H1 (cell line): ENCODE measurements at regions not wholly inside any gene's neighbourhood (a gene's known extent, or its start where the extent isn't known, plus 50 kb on each side); places are given as distances from the start of the nearest gene placed in this dataset.

Source experiments
- CTCF ChIA-PET: fragments of 300-600 bp; sonication (Branson Sonifier 250); formaldehyde crosslinking; loops from one replicate; lab custom pipeline; 2021; ENCODE audit not compliant: partially characterized antibody; lab: Charles Lee
- POLR2A ChIA-PET: fragments of 300-600 bp; sonication (Branson Sonifier 250); formaldehyde crosslinking; loops from one replicate; lab custom pipeline; 2021; ENCODE audit warnings: inconsistent platforms; ENCODE audit not compliant: partially characterized antibody; lab: Charles Lee
- DNase-seq, 2 experiments: peaks; one replicate each; pipeline versions ENCODE4 v3.0.0 to v3.0.0-alpha.2; 2010 to 2022; ENCODE audit warnings: low spot score in 2 of 2, low read depth in 1 of 2, mixed read lengths in 1 of 2
- FAIRE-seq: peaks from 2 replicates; lab custom pipeline; 2011; peaks lifted over from hg19 to GRCh38; lab: Jason Lieb, UNC
- H2AFZ ChIP-seq: 2 replicates; pipeline ENCODE4 v1.8.1; 2012; ENCODE audit warnings: low read length, inconsistent platforms
- H2AK5ac ChIP-seq: 2 replicates; pipeline ENCODE4 v1.6.1; 2013; ENCODE audit warnings: low read depth, low read length
- H2BK120ac ChIP-seq: replicated peaks from 2 replicates; pipeline ENCODE3; 2013; ENCODE audit warnings: low read depth, low read length, inconsistent platforms
- H2BK12ac ChIP-seq: 2 replicates; pipeline ENCODE4 v1.6.1; 2013; ENCODE audit warnings: low read depth, low read length
- H2BK15ac ChIP-seq: 2 replicates; pipeline ENCODE4 v1.6.1; 2013; ENCODE audit warnings: low read length
- H2BK20ac ChIP-seq: 2 replicates; pipeline ENCODE4 v1.6.1; 2013; ENCODE audit warnings: low read length
- H2BK5ac ChIP-seq: 2 replicates; pipeline ENCODE4 v1.6.1; 2013; ENCODE audit warnings: low read depth, low read length
- H3K14ac ChIP-seq: 2 replicates; pipeline ENCODE4 v1.6.1; 2013; ENCODE audit warnings: inconsistent platforms; ENCODE audit not compliant: insufficient read length
- H3K18ac ChIP-seq: 2 replicates; pipeline ENCODE4 v1.6.1; 2013; ENCODE audit warnings: low read length; ENCODE audit errors: extremely low read depth
- H3K23ac ChIP-seq: 2 replicates; pipeline ENCODE4 v1.6.1; 2013; ENCODE audit warnings: inconsistent platforms; ENCODE audit not compliant: insufficient read length
- H3K23me2 ChIP-seq: 2 replicates; pipeline ENCODE4 v1.6.1; 2013; ENCODE audit warnings: low read depth, low read length
- H3K27ac ChIP-seq: 2 replicates; pipeline ENCODE4 v1.6.1; 2011; ENCODE audit warnings: low read depth, low read length, inconsistent platforms
- H3K27me3 ChIP-seq, 4 experiments: replicated peaks in 1 of 4; 1 replicate in 1 of 4; 2 replicates in 3 of 4; pipeline versions ENCODE4 v1.6.1 to v1.8.1; 2011 to 2013; ENCODE audit warnings: low read length in 3 of 4, mild to moderate bottlenecking in 3 of 4, inconsistent platforms in 2 of 4, mixed read lengths in 2 of 4, moderate library complexity in 1 of 4; ENCODE audit not compliant: control insufficient read depth in 3 of 4, insufficient read depth in 3 of 4; ENCODE audit errors: extremely low read depth in 1 of 4
- H3K36me3 ChIP-seq, 4 experiments: 2 replicates each; pipeline versions ENCODE4 v1.6.1 to v1.8.1; 2011 to 2013; ENCODE audit warnings: mild to moderate bottlenecking in 4 of 4, low read length in 3 of 4, moderate library complexity in 2 of 4, control low read depth in 1 of 4, inconsistent platforms in 1 of 4; ENCODE audit not compliant: insufficient read depth in 4 of 4, control insufficient read depth in 2 of 4
- H3K4ac ChIP-seq: replicated peaks from 2 replicates; pipeline ENCODE3; 2013; ENCODE audit warnings: low read length, low read depth, mixed read lengths, inconsistent platforms; ENCODE audit not compliant: insufficient read length
- H3K4me1 ChIP-seq, 4 experiments: replicated peaks in 1 of 4; 1 replicate in 1 of 4; 2 replicates in 3 of 4; pipeline versions ENCODE4 v1.6.1 to v1.8.1; 2011 to 2013; ENCODE audit warnings: low read length in 3 of 4, inconsistent platforms in 2 of 4, mixed read lengths in 1 of 4; ENCODE audit not compliant: insufficient read depth in 4 of 4, control insufficient read depth in 3 of 4
- H3K4me2 ChIP-seq, 2 experiments: 2 replicates each; pipeline versions ENCODE4 v1.6.1 to v1.8.1; 2011 to 2013; ENCODE audit warnings: low read depth in 2 of 2, low read length in 2 of 2, control low read depth in 1 of 2, inconsistent platforms in 1 of 2, mild to moderate bottlenecking in 1 of 2; ENCODE audit not compliant: insufficient read depth in 1 of 2
- H3K4me3 ChIP-seq, 4 experiments: fragments of 200-600, 300-600 bp in 1 of 4; sonication (generic), shearing (Covaris generic), sonication (Bioruptor Twin) in 1 of 4; 2 replicates each; pipeline versions ENCODE4 v1.5.1 to v1.8.1; 2011 to 2016; ENCODE audit warnings: low read length in 4 of 4, low read depth in 3 of 4, control low read depth in 2 of 4, inconsistent platforms in 2 of 4, mild to moderate bottlenecking in 2 of 4, mixed read lengths in 1 of 4, moderate library complexity in 1 of 4; ENCODE audit not compliant: insufficient read depth in 2 of 4; ENCODE audit errors: extremely low read depth in 1 of 4
- H3K56ac ChIP-seq: replicated peaks from 2 replicates; pipeline ENCODE3; 2013; ENCODE audit warnings: low read depth, mild to moderate bottlenecking, mixed read lengths, low read length, inconsistent platforms; ENCODE audit not compliant: insufficient read length
- H3K79me1 ChIP-seq: 2 replicates; pipeline ENCODE4 v1.6.1; 2013; ENCODE audit warnings: low read depth, low read length, control low read depth
- H3K79me2 ChIP-seq, 2 experiments: 2 replicates each; pipeline versions ENCODE4 v1.6.1 to v1.8.1; 2012 to 2013; ENCODE audit warnings: low read length in 2 of 2, mild to moderate bottlenecking in 2 of 2, inconsistent platforms in 1 of 2; ENCODE audit not compliant: insufficient read depth in 2 of 2, control insufficient read depth in 1 of 2
- H3K9ac ChIP-seq, 4 experiments: replicated peaks in 1 of 4; 1 replicate in 1 of 4; 2 replicates in 3 of 4; pipeline versions ENCODE4 v1.6.1 to v1.8.1; 2011 to 2013; ENCODE audit warnings: low read depth in 3 of 4, low read length in 3 of 4, control low read depth in 2 of 4, mild to moderate bottlenecking in 2 of 4, moderate library complexity in 2 of 4, inconsistent platforms in 1 of 4; ENCODE audit errors: extremely low read depth in 1 of 4
- H3K9me3 ChIP-seq, 2 experiments: 2 replicates each; pipeline versions ENCODE4 v1.6.1 to v1.8.1; 2012 to 2013; ENCODE audit warnings: mild to moderate bottlenecking in 2 of 2, moderate library complexity in 2 of 2, control low read depth in 1 of 2, inconsistent platforms in 1 of 2, low read depth in 1 of 2, low read length in 1 of 2, mixed read lengths in 1 of 2; ENCODE audit not compliant: insufficient read depth in 2 of 2
- H4K20me1 ChIP-seq, 2 experiments: replicated peaks in 1 of 2; 2 replicates each; pipeline versions ENCODE3 to v1.8.1; 2011 to 2013; ENCODE audit warnings: inconsistent platforms in 2 of 2, low read length in 2 of 2, mild to moderate bottlenecking in 1 of 2; ENCODE audit not compliant: insufficient read depth in 2 of 2, control insufficient read depth in 1 of 2
- H4K5ac ChIP-seq: 2 replicates; pipeline ENCODE4 v1.6.1; 2013; ENCODE audit warnings: low read length, low read depth, mixed read lengths, inconsistent platforms; ENCODE audit not compliant: insufficient read length
- H4K8ac ChIP-seq: 2 replicates; pipeline ENCODE4 v1.8.0; 2013; ENCODE audit warnings: mild to moderate bottlenecking, moderate library complexity, low read length, inconsistent platforms; ENCODE audit not compliant: insufficient read depth; ENCODE audit errors: extremely low read depth
- H4K91ac ChIP-seq: replicated peaks from 2 replicates; pipeline ENCODE3; 2013; ENCODE audit warnings: low read length, mixed read lengths, inconsistent platforms; ENCODE audit not compliant: insufficient read length
- CEBPB ChIP-seq: IDR thresholded peaks from 2 replicates; pipeline ENCODE4 v1.6.1; 2012; ENCODE audit warnings: low read depth, low read length
- CTBP2 ChIP-seq: IDR thresholded peaks from 2 replicates; pipeline ENCODE4 v1.7.0; 2011; ENCODE audit warnings: borderline replicate concordance, mild to moderate bottlenecking, moderate library complexity, mixed read lengths, low read length; ENCODE audit not compliant: insufficient read depth, insufficient read length
- RBBP5 ChIP-seq: IDR thresholded peaks from 2 replicates; pipeline ENCODE4 v1.7.1; 2012; ENCODE audit warnings: low read depth, mild to moderate bottlenecking, inconsistent platforms, low read length, moderate library complexity, borderline replicate concordance
- RFX5 ChIP-seq: IDR thresholded peaks from 2 replicates; pipeline ENCODE4 v1.6.1; 2011; ENCODE audit warnings: low read depth, low read length, improper control_type of control experiment, borderline replicate concordance
- TCF12 ChIP-seq: IDR thresholded peaks from 2 replicates; pipeline ENCODE4 v1.6.1; 2011; ENCODE audit warnings: low read depth, mild to moderate bottlenecking, low read length
- USF2 ChIP-seq: IDR thresholded peaks from 2 replicates; pipeline ENCODE4 v1.6.1; 2011; ENCODE audit warnings: low read length, improper control_type of control experiment
- WGBS, 2 experiments: shearing (Covaris generic) in 1 of 2; methylation state at CpG; one replicate each; pipeline versions ENCODE4 v1.1.6 to v1.1.7; 2013 to 2015; ENCODE audit warnings: low lambda C conversion rate in 2 of 2, mixed read lengths in 2 of 2, inconsistent platforms in 1 of 2, low coverage in 1 of 2, missing lambda C conversion rate in 1 of 2; ENCODE audit not compliant: insufficient replicate concordance in 2 of 2, insufficient coverage in 1 of 2, insufficient read length in 1 of 2; ENCODE audit errors: extremely low coverage in 1 of 2, missing lambda C conversion rate in 1 of 2; 5-methylcytosine and 5-hydroxymethylcytosine counted together
- TF ChIP-seq, protein P1 (sequence below), 3 experiments: IDR thresholded peaks; 1 replicate in 2 of 3; 2 replicates in 1 of 3; pipeline versions ENCODE4 v1.5.1 to v1.6.1; 2011; ENCODE audit warnings: low read length in 3 of 3, mild to moderate bottlenecking in 3 of 3, inconsistent platforms in 2 of 3, low read depth in 1 of 3, moderate library complexity in 1 of 3; ENCODE audit not compliant: insufficient read depth in 1 of 3; ENCODE audit errors: control extremely low read depth in 1 of 3

- H2AK5ac ChIP-seq: no peak overlapping the region
- no peaks in the 10 kb centered on the region for H3K27me3 ChIP-seq
- H3K79me1 ChIP-seq: no peaks in the 10 kb centered on the region
- no peak overlapping the region for H3K27ac ChIP-seq
- H4K8ac ChIP-seq: no peak overlapping the region
- ChIA-PET POLR2A (no interaction called here), CTCF (interaction anchor here (0.6 to 2.2 kb wide), 2 partner anchors 11 to 174 kb away, joined by 3 to 11 read pairs; no protein-coding TSS in a partner anchor)
- H3K4me3 ChIP-seq: no peak overlapping the region
- no peak for TF ChIP-seq TCF12
- TF ChIP-seq RBBP5: no peak
- no peak for TF ChIP-seq USF2
- no peak for TF ChIP-seq CTBP2
- TF ChIP-seq RFX5: no peak
- TF ChIP-seq, protein P1, sequence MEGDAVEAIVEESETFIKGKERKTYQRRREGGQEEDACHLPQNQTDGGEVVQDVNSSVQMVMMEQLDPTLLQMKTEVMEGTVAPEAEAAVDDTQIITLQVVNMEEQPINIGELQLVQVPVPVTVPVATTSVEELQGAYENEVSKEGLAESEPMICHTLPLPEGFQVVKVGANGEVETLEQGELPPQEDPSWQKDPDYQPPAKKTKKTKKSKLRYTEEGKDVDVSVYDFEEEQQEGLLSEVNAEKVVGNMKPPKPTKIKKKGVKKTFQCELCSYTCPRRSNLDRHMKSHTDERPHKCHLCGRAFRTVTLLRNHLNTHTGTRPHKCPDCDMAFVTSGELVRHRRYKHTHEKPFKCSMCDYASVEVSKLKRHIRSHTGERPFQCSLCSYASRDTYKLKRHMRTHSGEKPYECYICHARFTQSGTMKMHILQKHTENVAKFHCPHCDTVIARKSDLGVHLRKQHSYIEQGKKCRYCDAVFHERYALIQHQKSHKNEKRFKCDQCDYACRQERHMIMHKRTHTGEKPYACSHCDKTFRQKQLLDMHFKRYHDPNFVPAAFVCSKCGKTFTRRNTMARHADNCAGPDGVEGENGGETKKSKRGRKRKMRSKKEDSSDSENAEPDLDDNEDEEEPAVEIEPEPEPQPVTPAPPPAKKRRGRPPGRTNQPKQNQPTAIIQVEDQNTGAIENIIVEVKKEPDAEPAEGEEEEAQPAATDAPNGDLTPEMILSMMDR (IDR thresholded peaks at IDR 0.05; ENCODE audit: control extremely low read depth in 1 of 3, insufficient read depth in 1 of 3, low read depth in 1 of 3, low read length in 3 of 3): no peak
- TF ChIP-seq CEBPB: no peak
- 87% methylated on average over 2 of the region's 2 CpGs; no CpG with 5 or more reads in 1 of the 2 experiments for WGBS, 2 experiments
- H4K91ac ChIP-seq: no peak overlapping the region
- no peak overlapping the region for H3K18ac ChIP-seq
- H2BK120ac ChIP-seq: no peak overlapping the region
- H3K4ac ChIP-seq: no peak overlapping the region
- no peak overlapping the region for H3K56ac ChIP-seq
- no peaks in the 10 kb centered on the region for H3K4me1 ChIP-seq
- H3K9ac ChIP-seq: no peak overlapping the region
- H4K20me1 ChIP-seq: no peaks in the 10 kb centered on the region
- peaks cover 2 to 11% of the 10 kb centered on the region in 2 experiments; a peak in 2 of 4 replicates for H3K9me3 ChIP-seq
- no peak overlapping the region for H2AFZ ChIP-seq
- no peak overlapping the region for H3K4me2 ChIP-seq
- no peak overlapping the region for H2BK20ac ChIP-seq
- DNase-seq: no peak
- H3K14ac ChIP-seq: no peak overlapping the region
- no peak overlapping the region for H2BK5ac ChIP-seq
- H3K23me2 ChIP-seq: no peaks in the 10 kb centered on the region
- no peaks in the 10 kb centered on the region for H3K36me3 ChIP-seq
- H4K5ac ChIP-seq: no peak overlapping the region
- H3K79me2 ChIP-seq: no peaks in the 10 kb centered on the region
- no peak overlapping the region for H2BK12ac ChIP-seq
- no peak overlapping the region for H3K23ac ChIP-seq
- no peak for FAIRE-seq
- no peak overlapping the region for H2BK15ac ChIP-seq
Measured at GRCh38 chr18:73991570-73991969, 156.1 kb downstream of the FBXO15 start.
